Nephron (organoid): ENCODE measurements at regions not wholly inside any gene's neighbourhood (a gene's known extent, or its start where the extent isn't known, plus 50 kb on each side); places are given as distances from the start of the nearest gene placed in this dataset.
"Not testable (repeated sequence)": the region's sequence is repeated elsewhere in the genome, so short reads cannot be mapped to it uniquely, and the experiment has no call there.

Source experiments
- H3K27ac Mint-ChIP-seq, 3 experiments: 2 replicates each; pipeline ENCODE4 v1.8.0; 2020; ENCODE audit warnings: mixed read lengths in 3 of 3, mild to moderate bottlenecking in 2 of 3, moderate library complexity in 1 of 3
- H3K27me3 Mint-ChIP-seq: 2 replicates; pipeline ENCODE4 v1.8.0; 2021; ENCODE audit warnings: low read depth, mild to moderate bottlenecking, moderate library complexity, mixed read lengths
- H3K36me3 Mint-ChIP-seq: 2 replicates; pipeline ENCODE4 v1.8.0; 2020; ENCODE audit warnings: low read depth, mixed read lengths
- H3K4me1 Mint-ChIP-seq: 2 replicates; pipeline ENCODE4 v1.8.0; 2020; ENCODE audit warnings: mixed read lengths
- H3K4me3 Mint-ChIP-seq, 3 experiments: 2 replicates each; pipeline ENCODE4 v1.8.0; 2020; ENCODE audit warnings: mild to moderate bottlenecking in 3 of 3, mixed read lengths in 3 of 3, moderate library complexity in 2 of 3
- H3K9me3 Mint-ChIP-seq: 2 replicates; pipeline ENCODE4 v1.8.0; 2020; ENCODE audit warnings: mixed read lengths
- TF ChIP-seq, protein P1 (sequence below), 3 experiments: fragments of 200-600 bp; sonication (generic); IDR thresholded peaks; one replicate each; pipeline ENCODE4 v1.5.0; 2021; ENCODE audit warnings: antibody characterized with exemption in 3 of 3; ENCODE audit not compliant: unreplicated experiment in 3 of 3

DNA sequence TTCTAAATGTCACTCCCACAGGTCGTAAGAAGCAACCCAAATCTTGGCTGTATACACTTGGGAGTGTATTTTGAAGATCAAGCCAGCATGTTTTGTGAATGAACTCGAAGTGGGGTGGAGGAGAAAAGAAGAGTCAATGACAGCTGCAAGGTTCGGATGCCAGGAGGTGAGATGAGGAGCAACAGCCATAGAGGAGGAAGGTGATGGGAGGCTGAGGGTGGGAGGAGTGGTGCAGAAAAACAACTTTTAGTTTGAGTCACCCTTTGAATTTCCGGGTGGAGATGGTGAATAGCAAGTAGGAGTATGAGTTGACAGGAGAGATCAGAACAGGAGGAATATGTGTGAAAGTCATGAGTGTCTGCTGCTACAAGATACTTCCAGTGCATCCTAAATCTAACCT lies 153.6 kb downstream of the DIRAS2 start:
- no peak overlapping the region for H3K27ac Mint-ChIP-seq
- H3K27me3 Mint-ChIP-seq = peaks cover 4% of the 10 kb centered on the region
- no peaks in the 10 kb centered on the region for H3K4me1 Mint-ChIP-seq
- H3K9me3 Mint-ChIP-seq = peaks cover 10% of the 10 kb centered on the region
- TF ChIP-seq, protein P1, sequence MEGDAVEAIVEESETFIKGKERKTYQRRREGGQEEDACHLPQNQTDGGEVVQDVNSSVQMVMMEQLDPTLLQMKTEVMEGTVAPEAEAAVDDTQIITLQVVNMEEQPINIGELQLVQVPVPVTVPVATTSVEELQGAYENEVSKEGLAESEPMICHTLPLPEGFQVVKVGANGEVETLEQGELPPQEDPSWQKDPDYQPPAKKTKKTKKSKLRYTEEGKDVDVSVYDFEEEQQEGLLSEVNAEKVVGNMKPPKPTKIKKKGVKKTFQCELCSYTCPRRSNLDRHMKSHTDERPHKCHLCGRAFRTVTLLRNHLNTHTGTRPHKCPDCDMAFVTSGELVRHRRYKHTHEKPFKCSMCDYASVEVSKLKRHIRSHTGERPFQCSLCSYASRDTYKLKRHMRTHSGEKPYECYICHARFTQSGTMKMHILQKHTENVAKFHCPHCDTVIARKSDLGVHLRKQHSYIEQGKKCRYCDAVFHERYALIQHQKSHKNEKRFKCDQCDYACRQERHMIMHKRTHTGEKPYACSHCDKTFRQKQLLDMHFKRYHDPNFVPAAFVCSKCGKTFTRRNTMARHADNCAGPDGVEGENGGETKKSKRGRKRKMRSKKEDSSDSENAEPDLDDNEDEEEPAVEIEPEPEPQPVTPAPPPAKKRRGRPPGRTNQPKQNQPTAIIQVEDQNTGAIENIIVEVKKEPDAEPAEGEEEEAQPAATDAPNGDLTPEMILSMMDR (IDR thresholded peaks at IDR 0.05; ENCODE audit: unreplicated experiment in 3 of 3) = no peak
- H3K36me3 Mint-ChIP-seq = peaks cover 3% of the 10 kb centered on the region
- H3K4me3 Mint-ChIP-seq = no peak overlapping the region

DNA sequence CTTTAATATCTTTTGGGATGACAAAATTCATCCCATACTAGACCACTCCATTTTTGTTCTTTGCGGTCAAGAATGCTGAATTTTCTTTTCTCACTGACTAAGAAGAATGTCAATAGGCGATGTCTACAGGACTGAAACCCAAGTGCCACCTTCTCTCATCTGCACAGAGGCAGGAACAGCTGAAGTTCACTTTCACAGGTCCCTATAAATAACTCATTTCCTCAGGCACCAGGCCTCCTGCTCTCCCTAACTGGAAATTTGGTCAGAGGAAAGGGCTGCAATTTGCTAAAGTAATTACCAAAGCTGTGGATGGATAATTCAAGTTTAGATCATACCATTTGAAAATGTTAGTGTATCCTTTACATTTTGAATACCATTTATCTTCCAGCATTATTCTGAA lies 142.9 kb downstream of the DIRAS2 start:
- TF ChIP-seq, protein P1 (IDR thresholded peaks at IDR 0.05; ENCODE audit: unreplicated experiment in 3 of 3) = no peak
- Mint-ChIP-seq H3K4me3 (no peak overlapping the region), H3K9me3 (no peaks in the 10 kb centered on the region), H3K27me3 (no peaks in the 10 kb centered on the region), H3K4me1 (no peaks in the 10 kb centered on the region), H3K36me3 (no peaks in the 10 kb centered on the region), H3K27ac (no peak overlapping the region)

DNA sequence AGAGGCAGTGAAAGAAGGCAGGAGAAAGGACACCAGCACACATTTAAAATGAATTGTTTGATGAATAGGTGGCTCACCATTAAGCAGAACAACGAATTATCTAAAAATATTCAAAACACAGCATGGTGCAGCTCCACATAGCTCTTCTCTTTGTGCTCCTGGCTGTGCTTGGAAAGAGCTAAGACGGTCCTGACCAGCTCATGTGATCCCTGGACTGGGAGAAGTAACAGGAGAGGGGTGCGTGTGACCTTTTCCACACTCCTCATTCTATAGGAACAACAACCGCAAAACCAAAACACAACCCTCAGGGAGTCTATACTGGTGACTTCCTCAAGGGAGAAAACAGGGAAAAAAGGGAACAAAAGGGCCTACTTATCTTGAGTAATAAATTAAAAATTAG lies 140.5 kb downstream of the DIRAS2 start:
- no peaks in the 10 kb centered on the region for H3K27me3 Mint-ChIP-seq
- no peak overlapping the region for H3K4me3 Mint-ChIP-seq
- H3K36me3 Mint-ChIP-seq = no peaks in the 10 kb centered on the region
- H3K4me1 Mint-ChIP-seq = no peaks in the 10 kb centered on the region
- no peaks in the 10 kb centered on the region for H3K9me3 Mint-ChIP-seq
- TF ChIP-seq, protein P1 (IDR thresholded peaks at IDR 0.05; ENCODE audit: unreplicated experiment in 3 of 3) = no peak
- H3K27ac Mint-ChIP-seq = no peak overlapping the region

DNA sequence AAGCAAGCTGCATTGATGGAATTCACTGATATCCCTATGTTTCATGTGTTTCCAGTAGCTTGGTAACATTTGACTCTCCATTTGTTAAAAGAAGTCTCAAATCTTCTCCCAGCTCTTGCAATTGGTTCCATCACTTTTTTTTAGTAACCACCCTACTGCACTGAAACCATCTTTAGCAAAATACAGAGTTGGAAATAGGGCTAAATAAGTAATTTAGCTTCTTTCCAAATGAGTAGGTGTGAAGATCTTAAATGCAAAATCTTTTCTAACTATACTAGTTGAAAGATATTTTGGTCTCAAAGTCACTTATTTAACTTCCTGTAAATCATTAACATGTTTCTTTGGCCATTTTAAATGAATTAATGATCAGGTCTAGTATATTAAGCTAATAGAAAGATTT lies 138.1 kb downstream of the DIRAS2 start:
- H3K27ac Mint-ChIP-seq = no peak overlapping the region
- H3K27me3 Mint-ChIP-seq = no peaks in the 10 kb centered on the region
- TF ChIP-seq, protein P1 (IDR thresholded peaks at IDR 0.05; ENCODE audit: unreplicated experiment in 3 of 3) = no peak
- H3K9me3 Mint-ChIP-seq = no peaks in the 10 kb centered on the region
- H3K36me3 Mint-ChIP-seq = no peaks in the 10 kb centered on the region
- H3K4me3 Mint-ChIP-seq = no peak overlapping the region
- no peaks in the 10 kb centered on the region for H3K4me1 Mint-ChIP-seq

DNA sequence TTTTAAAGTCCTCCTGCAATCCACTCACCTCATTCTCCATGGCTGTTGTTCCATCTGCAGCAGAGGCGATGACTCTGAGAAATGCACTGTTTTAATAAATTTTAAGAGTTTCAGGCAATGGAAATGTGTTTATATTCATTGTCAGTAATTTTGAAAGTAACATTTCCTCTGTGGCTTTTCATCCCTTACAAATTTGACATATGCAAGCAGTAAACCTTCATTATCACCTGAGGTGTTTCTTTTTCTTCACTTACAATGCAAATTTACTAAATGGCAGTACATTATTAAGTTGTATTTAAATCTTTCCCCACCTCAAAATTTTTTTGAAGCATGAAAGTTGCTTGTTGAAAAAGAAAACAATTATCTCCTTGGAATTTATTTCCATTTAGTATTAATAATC lies 136.9 kb downstream of the DIRAS2 start:
- Mint-ChIP-seq H3K27ac (no peak overlapping the region), H3K9me3 (no peaks in the 10 kb centered on the region), H3K36me3 (no peaks in the 10 kb centered on the region), H3K4me1 (no peaks in the 10 kb centered on the region), H3K4me3 (no peak overlapping the region), H3K27me3 (no peaks in the 10 kb centered on the region)
- TF ChIP-seq, protein P1 (IDR thresholded peaks at IDR 0.05; ENCODE audit: unreplicated experiment in 3 of 3) = no peak

DNA sequence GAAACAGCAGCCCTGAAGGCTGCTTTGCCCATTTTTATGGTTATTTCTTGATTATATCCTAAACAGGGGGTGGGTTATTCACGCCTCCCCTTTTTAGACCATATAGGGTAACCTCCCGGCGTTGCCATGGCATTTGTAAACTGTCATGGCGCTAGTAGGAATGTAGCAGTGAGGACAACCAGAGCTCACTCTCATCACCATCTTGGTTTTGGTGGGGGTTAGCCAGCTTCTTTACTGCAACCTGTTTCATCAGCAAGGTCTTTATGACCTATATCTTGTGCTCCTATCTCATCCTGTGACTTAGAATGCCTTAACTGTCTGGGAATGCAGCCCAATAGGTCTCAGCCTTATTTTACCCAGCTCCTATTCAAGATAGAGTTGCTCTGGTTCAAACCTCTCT lies 136.2 kb downstream of the DIRAS2 start:
- not testable (repeated sequence) for H3K27ac Mint-ChIP-seq, H3K9me3 Mint-ChIP-seq, H3K4me1 Mint-ChIP-seq, H3K4me3 Mint-ChIP-seq, H3K27me3 Mint-ChIP-seq, H3K36me3 Mint-ChIP-seq

DNA sequence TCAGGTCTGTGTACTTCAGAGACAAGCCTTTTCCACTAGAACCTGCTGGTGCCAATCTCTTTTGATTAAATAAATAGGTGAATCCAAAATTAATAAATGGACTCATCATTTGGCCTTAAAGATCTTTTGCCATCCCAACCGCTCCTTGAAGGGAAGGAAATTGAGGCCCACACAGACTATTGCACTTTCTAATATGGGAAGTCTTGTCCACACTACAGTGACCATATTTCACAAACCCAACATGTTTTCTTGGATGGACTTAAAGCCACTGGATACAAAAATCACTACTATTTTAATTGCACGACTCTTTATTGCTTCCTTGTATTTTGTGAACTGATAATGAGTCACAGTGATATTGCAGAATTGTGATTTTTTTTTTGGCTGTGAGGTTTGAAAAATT lies 135.0 kb downstream of the DIRAS2 start:
- Mint-ChIP-seq H3K27me3 (peaks cover 3% of the 10 kb centered on the region), H3K4me3 (no peak overlapping the region), H3K4me1 (no peaks in the 10 kb centered on the region), H3K27ac (no peak overlapping the region), H3K9me3 (no peaks in the 10 kb centered on the region), H3K36me3 (no peaks in the 10 kb centered on the region)
- TF ChIP-seq, protein P1 (IDR thresholded peaks at IDR 0.05; ENCODE audit: unreplicated experiment in 3 of 3) = no peak
